ENCODE measurements at regions not wholly inside any gene's neighbourhood (a gene's known extent, or its start where the extent isn't known, plus 50 kb on each side); places are given as distances from the start of the nearest gene placed in this dataset.

DNA sequence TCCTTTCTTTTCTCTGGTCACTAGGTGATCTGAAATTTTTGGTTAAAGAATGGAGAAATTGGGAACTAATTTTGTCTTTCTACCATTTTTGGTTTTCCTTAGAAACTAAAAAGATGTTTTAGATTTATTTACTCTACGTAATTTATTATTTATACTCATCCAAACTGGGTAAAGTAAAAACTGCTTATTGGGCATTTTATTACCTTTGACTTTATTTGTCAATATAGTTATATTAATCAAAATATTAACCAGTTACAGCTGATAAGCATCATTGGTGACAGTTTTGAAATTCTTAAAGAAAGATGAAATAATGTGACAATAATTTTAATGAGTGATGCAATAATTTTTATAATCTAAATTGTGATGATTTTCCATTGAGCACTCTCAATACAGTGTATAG is 502.0 kb upstream of the RAG2 start:
- Histone ChIP-seq H3K27me3 (ENCODE audit: control insufficient read depth in 2 of 2, insufficient read depth in 2 of 2, low read length in 2 of 2) (no peaks in the 10 kb centered on the region), H3K79me2 (ENCODE audit: insufficient read depth, low read length) (no peaks in the 10 kb centered on the region), H2AFZ (ENCODE audit: insufficient read depth, low read depth, low read length, poor library complexity, severe bottlenecking) (no peak overlapping the region), H3K9me3 (replicated peaks in 1 of 2; ENCODE audit: control insufficient read depth in 1 of 2, insufficient read depth in 1 of 2, low read length in 2 of 2) (no peaks in the 10 kb centered on the region), H3K4me2 (replicated peaks; ENCODE audit: extremely low read depth, low read length, poor library complexity, severe bottlenecking) (no peak overlapping the region), H3K27ac (ENCODE audit: low read depth in 1 of 2, low read length in 2 of 2) (no peak overlapping the region), H4K20me1 (ENCODE audit: insufficient read depth, low read length) (no peaks in the 10 kb centered on the region), H3K4me3 (replicated peaks in 1 of 3; ENCODE audit: low read depth in 2 of 3, low read length in 3 of 3) (no peak overlapping the region), H3K36me3 (replicated peaks in 1 of 2; ENCODE audit: control insufficient read depth in 1 of 2, insufficient read depth in 2 of 2, low read length in 2 of 2) (no peaks in the 10 kb centered on the region), H3K9ac (ENCODE audit: insufficient read depth, low read length, poor library complexity, severe bottlenecking) (no peak overlapping the region), H3K4me1 (ENCODE audit: control insufficient read depth in 1 of 2, insufficient read depth in 2 of 2, low read length in 2 of 2) (no peaks in the 10 kb centered on the region)
- intact Hi-C loops (cut with micrococcal nuclease) = no loop called here
- Mint-ChIP-seq H3K4me3 (no peak overlapping the region), H3K9me3 (peaks cover 0 to 2% (median 0%) of the 10 kb centered on the region in 7 donors), H3K36me3 (no peaks in the 10 kb centered on the region), H3K27ac (no peak overlapping the region), H3K27me3 (ENCODE audit: low read depth in 3 of 3) (no peaks in the 10 kb centered on the region), H3K4me1 (no peaks in the 10 kb centered on the region)
- no CpG with 5 or more reads among the region's 1 CpG for WGBS (ENCODE audit: insufficient coverage)
- no peak for DNase-seq
- TF ChIP-seq, protein P1, sequence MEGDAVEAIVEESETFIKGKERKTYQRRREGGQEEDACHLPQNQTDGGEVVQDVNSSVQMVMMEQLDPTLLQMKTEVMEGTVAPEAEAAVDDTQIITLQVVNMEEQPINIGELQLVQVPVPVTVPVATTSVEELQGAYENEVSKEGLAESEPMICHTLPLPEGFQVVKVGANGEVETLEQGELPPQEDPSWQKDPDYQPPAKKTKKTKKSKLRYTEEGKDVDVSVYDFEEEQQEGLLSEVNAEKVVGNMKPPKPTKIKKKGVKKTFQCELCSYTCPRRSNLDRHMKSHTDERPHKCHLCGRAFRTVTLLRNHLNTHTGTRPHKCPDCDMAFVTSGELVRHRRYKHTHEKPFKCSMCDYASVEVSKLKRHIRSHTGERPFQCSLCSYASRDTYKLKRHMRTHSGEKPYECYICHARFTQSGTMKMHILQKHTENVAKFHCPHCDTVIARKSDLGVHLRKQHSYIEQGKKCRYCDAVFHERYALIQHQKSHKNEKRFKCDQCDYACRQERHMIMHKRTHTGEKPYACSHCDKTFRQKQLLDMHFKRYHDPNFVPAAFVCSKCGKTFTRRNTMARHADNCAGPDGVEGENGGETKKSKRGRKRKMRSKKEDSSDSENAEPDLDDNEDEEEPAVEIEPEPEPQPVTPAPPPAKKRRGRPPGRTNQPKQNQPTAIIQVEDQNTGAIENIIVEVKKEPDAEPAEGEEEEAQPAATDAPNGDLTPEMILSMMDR (IDR thresholded peaks at IDR 0.05) = no peak

DNA sequence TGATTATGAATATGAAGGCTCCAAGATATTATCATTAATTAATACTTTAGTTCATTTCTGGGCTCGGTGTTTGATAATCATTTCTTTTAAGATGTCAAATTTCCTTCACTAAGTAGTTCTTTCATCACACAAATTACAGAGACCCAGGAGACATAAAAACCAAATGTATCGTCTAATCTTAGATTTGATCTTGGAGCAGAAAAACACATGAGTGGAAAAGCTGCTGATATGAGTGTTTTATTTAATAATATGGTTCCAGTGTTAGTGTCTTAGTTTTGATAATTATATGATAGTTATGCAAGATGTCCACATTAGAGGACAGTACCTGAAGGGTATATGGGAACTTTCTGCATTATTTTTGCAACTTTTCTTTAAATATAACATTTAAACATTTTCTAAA is 494.5 kb upstream of the RAG2 start:
- Histone ChIP-seq H4K20me1 (ENCODE audit: insufficient read depth, low read length) (no peaks in the 10 kb centered on the region), H3K4me3 (replicated peaks in 1 of 3; ENCODE audit: low read depth in 2 of 3, low read length in 3 of 3) (no peak overlapping the region), H3K27me3 (ENCODE audit: control insufficient read depth in 2 of 2, insufficient read depth in 2 of 2, low read length in 2 of 2) (no peaks in the 10 kb centered on the region), H3K36me3 (replicated peaks in 1 of 2; ENCODE audit: control insufficient read depth in 1 of 2, insufficient read depth in 2 of 2, low read length in 2 of 2) (no peaks in the 10 kb centered on the region), H3K9ac (ENCODE audit: insufficient read depth, low read length, poor library complexity, severe bottlenecking) (no peak overlapping the region), H3K9me3 (replicated peaks in 1 of 2; ENCODE audit: control insufficient read depth in 1 of 2, insufficient read depth in 1 of 2, low read length in 2 of 2) (no peaks in the 10 kb centered on the region), H3K79me2 (ENCODE audit: insufficient read depth, low read length) (no peaks in the 10 kb centered on the region), H3K27ac (ENCODE audit: low read depth in 1 of 2, low read length in 2 of 2) (no peak overlapping the region), H2AFZ (ENCODE audit: insufficient read depth, low read depth, low read length, poor library complexity, severe bottlenecking) (no peak overlapping the region), H3K4me2 (replicated peaks; ENCODE audit: extremely low read depth, low read length, poor library complexity, severe bottlenecking) (no peak overlapping the region), H3K4me1 (ENCODE audit: control insufficient read depth in 1 of 2, insufficient read depth in 2 of 2, low read length in 2 of 2) (no peaks in the 10 kb centered on the region)
- Mint-ChIP-seq H3K27ac (no peak overlapping the region), H3K36me3 (no peaks in the 10 kb centered on the region), H3K4me1 (no peaks in the 10 kb centered on the region), H3K27me3 (ENCODE audit: low read depth in 3 of 3) (no peaks in the 10 kb centered on the region), H3K9me3 (peaks cover 0 to 2% (median 0%) of the 10 kb centered on the region in 7 donors), H3K4me3 (no peak overlapping the region)
- WGBS (ENCODE audit: insufficient coverage) = no CpG with 5 or more reads among the region's 2 CpGs
- intact Hi-C loops (cut with micrococcal nuclease) = no loop called here
- TF ChIP-seq, protein P1 (IDR thresholded peaks at IDR 0.05) = no peak
- no peak for DNase-seq
